NK-92 (cell line): ENCODE measurements at regions not wholly inside any gene's neighbourhood (a gene's known extent, or its start where the extent isn't known, plus 50 kb on each side); places are given as distances from the start of the nearest gene placed in this dataset.

Experiments used
- DNase-seq: peaks from one replicate; lab custom pipeline; 2025; ENCODE audit not compliant: unreplicated experiment; lab: John Stamatoyannopoulos, UW

- DNase-seq, result no peak
These were observed 923.4 kb upstream of the AUTS2 start for GRCh38 chr7:68674826-68675225.

GRCh38 chr7:68676813-68677535 lies 921.3 kb upstream of the AUTS2 start:
- DNase-seq, result no peak

- DNase-seq, result no peak
These were observed 920.1 kb upstream of the AUTS2 start for GRCh38 chr7:68678196-68678595.

- DNase-seq, result no peak
These were observed 918.6 kb upstream of the AUTS2 start for GRCh38 chr7:68679459-68680234.

- DNase-seq, result no peak
These were observed 917.9 kb upstream of the AUTS2 start for GRCh38 chr7:68680235-68680872.

GRCh38 chr7:68682910-68683309 lies 915.4 kb upstream of the AUTS2 start:
- no peak for DNase-seq

GRCh38 chr7:68684246-68684839 lies 913.9 kb upstream of the AUTS2 start:
- no peak for DNase-seq

- no peak for DNase-seq
These were observed 913.3 kb upstream of the AUTS2 start for GRCh38 chr7:68684996-68685395.

GRCh38 chr7:68688416-68689086 lies 909.7 kb upstream of the AUTS2 start:
- no peak for DNase-seq

GRCh38 chr7:68689087-68689433 lies 909.2 kb upstream of the AUTS2 start:
- no peak for DNase-seq

GRCh38 chr7:68691261-68692216 lies 906.7 kb upstream of the AUTS2 start:
- no peak for DNase-seq

GRCh38 chr7:68692511-68692910 lies 905.8 kb upstream of the AUTS2 start:
- no peak for DNase-seq

- no peak for DNase-seq
These were observed 903.6 kb upstream of the AUTS2 start for GRCh38 chr7:68694656-68695055.

- DNase-seq, result no peak
These were observed 900.4 kb upstream of the AUTS2 start for GRCh38 chr7:68697796-68698280.

- no peak for DNase-seq
These were observed 899.1 kb upstream of the AUTS2 start for GRCh38 chr7:68699090-68699711.

GRCh38 chr7:68700414-68700813 lies 897.9 kb upstream of the AUTS2 start:
- DNase-seq, result no peak

- no peak for DNase-seq
These were observed 892.0 kb upstream of the AUTS2 start for GRCh38 chr7:68706291-68706690.

GRCh38 chr7:68707159-68707558 lies 891.1 kb upstream of the AUTS2 start:
- no peak for DNase-seq

- no peak for DNase-seq
These were observed 890.3 kb upstream of the AUTS2 start for GRCh38 chr7:68707958-68708357.
